GM12872 (cell line): ENCODE measurements at regions not wholly inside any gene's neighbourhood (a gene's known extent, or its start where the extent isn't known, plus 50 kb on each side); places are given as distances from the start of the nearest gene placed in this dataset.

ENCODE experiments used
- TF ChIP-seq, protein P1 (sequence below): IDR thresholded peaks from 3 replicates; pipeline ENCODE4 v1.5.1; 2011; ENCODE audit warnings: low read depth, mild to moderate bottlenecking, low read length, moderate library complexity; ENCODE audit not compliant: insufficient read depth

DNA sequence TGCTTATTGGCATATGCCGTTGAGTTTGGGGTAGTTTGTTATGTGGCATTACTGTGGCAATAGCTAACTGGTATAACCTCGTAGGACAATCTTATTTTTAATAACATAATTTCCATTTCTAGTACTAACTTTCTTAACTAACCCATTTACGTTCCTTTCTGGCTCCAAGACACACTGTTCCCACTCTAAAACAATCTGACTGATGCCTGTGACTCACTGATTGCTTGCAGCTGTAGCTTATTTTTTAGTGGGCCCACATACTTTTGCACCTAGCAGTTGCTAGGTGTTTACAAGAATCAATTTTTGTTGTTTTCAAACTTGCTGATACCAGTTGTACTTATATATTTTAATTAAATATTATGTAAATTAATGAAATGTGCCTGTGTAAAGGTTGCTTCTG, 52.2 kb downstream of the FAT3 start:
- TF ChIP-seq, protein P1, sequence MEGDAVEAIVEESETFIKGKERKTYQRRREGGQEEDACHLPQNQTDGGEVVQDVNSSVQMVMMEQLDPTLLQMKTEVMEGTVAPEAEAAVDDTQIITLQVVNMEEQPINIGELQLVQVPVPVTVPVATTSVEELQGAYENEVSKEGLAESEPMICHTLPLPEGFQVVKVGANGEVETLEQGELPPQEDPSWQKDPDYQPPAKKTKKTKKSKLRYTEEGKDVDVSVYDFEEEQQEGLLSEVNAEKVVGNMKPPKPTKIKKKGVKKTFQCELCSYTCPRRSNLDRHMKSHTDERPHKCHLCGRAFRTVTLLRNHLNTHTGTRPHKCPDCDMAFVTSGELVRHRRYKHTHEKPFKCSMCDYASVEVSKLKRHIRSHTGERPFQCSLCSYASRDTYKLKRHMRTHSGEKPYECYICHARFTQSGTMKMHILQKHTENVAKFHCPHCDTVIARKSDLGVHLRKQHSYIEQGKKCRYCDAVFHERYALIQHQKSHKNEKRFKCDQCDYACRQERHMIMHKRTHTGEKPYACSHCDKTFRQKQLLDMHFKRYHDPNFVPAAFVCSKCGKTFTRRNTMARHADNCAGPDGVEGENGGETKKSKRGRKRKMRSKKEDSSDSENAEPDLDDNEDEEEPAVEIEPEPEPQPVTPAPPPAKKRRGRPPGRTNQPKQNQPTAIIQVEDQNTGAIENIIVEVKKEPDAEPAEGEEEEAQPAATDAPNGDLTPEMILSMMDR: no peak

DNA sequence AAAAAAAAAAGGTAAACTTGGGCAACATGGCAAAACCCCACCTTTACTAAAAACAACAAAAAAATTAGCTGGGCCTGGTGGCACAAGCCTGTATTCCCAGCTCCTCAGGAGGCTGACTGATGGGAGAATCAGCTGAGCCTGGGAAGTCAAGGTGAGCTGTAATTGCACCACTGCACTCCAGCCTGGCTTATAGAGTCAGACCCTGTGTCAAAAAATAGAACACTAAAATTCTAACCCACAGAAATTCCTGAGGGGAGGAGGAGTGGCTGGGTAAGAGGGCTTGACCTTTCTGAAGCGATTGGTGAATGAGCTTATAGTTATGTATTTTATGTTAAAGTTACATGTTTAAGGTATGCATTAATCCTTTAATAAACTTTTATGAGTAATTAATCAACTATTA, 53.3 kb downstream of the FAT3 start:
- TF ChIP-seq, protein P1: no peak

DNA sequence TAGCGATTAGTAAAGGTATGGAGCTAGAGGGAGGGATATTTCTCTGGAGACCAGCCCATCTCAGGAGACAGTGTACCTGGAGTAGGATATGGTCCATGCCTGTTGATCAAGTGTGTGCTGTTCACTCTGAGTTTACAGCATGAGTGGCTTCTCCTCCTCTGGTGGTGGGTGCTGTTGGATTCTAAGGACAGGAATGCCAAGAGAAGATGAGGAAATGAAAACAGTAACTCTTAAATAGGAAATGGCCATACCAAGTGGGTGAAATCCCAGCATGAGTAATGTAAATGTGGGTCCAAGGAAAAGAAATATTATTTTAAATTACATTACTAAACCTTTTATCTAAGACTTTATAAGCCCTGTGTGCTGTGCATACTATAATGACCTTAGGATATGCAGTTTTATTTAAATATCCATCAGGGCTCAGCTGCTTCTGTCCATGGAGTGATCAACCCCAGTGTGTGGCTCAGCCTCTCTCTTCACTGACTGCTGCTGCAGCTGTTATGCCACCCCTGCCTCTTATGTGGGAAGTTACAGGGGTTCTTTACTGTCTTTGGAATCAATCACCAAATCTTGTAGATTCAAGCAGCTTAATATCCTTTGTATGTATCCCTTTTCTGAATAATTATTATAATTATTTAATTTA, 54.3 kb downstream of the FAT3 start:
- TF ChIP-seq, protein P1: no peak

DNA sequence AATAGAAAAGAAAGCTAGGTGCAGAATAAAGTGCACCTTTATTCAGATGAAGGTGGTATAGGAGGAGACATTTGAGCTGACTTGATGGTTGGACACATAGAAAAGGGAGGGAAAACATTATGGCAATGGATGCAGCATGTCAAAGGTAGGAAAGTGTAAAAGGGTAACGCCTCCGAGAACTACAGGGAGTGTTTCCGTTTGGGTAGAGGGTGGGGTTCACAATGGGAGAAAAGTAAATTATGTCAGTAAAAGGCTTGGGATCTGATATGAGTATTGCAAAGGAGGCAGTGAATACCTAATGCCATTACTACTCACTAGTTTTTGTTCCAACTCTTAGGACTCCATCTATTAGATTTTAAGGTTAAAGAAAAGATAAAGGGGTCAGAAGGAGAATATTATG, 59.5 kb downstream of the FAT3 start:
- TF ChIP-seq, protein P1: no peak

DNA sequence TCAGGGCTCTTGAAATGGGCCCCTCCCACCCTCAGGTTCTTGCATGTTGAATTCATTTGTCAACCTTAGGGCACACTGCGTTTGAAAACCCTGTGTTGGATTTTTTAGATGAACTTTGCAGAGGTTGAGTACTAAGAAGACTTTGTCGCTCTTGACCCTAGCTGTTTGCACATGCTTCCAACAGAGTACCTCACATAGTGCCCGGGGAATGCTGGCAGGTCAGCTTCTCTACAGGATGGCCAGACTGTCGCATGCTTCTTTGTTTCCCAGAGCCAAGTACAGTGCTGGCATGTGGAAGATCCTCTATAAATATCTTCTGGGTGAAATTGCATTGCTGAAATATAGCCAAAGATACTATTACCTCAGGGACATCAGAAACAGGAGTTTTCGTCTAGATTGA, 59.9 kb downstream of the FAT3 start:
- TF ChIP-seq, protein P1: no peak

DNA sequence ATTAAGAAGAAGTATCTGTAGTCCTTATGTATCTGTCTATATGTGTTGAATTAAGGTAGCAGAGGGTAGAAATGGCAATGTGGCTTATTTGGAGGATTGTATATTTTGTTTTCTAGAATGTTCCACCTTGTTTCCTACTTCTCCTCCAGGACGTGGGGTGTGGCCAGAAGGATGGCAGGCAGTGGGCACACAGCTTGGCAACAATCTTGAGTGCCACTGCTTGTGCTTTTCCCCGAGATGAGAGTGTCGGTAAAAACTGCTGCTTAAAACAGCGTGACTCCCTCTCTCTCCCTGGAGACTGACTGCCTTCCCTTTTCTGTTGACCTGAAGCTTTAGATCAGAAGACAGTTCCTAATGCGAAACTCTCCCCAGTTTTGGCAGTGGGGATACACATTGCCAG, 61.2 kb downstream of the FAT3 start:
- TF ChIP-seq, protein P1: no peak

DNA sequence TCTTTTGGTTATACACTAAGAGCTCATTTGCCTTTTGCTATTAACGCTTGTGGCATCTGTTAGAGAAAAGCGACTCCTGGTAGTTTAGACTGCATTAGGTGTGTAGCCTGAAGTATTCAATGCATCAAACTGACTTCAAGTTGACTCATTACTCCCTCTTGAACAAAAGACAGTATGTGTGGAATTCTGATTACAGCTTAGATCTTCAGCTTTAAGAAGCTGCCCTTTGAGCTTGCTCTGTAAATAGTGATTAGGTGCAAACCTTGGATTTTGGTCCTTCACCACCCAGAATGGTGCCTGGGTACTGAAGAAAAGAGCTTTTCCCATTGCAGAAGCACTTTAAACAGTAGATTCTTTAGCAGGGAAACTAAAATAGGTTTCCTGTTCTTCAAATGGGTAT, 62.1 kb downstream of the FAT3 start:
- TF ChIP-seq, protein P1: no peak
